HG02642 (cell line): ENCODE measurements at regions not wholly inside any gene's neighbourhood (a gene's known extent, or its start where the extent isn't known, plus 50 kb on each side); places are given as distances from the start of the nearest gene placed in this dataset.
"Not testable (repeated sequence)": the region's sequence is repeated elsewhere in the genome, so short reads cannot be mapped to it uniquely, and the experiment has no call there.

Source experiments
- ATAC-seq: cut with Tn5 transposase; IDR thresholded peaks from one replicate; pipeline ENCODE4 v1.9.1; 2021; ENCODE audit warnings: mild to moderate bottlenecking; ENCODE audit not compliant: unreplicated experiment, poor library complexity

- no peak for ATAC-seq
Measured at GRCh38 chr9:107571148-107571547, 81.6 kb upstream of the KLF4 start.

GRCh38 chr9:107569174-107569573 lies 79.6 kb upstream of the KLF4 start:
- ATAC-seq = no peak

GRCh38 chr9:107568406-107568805 lies 78.8 kb upstream of the KLF4 start:
- ATAC-seq = not testable (repeated sequence)

DNA sequence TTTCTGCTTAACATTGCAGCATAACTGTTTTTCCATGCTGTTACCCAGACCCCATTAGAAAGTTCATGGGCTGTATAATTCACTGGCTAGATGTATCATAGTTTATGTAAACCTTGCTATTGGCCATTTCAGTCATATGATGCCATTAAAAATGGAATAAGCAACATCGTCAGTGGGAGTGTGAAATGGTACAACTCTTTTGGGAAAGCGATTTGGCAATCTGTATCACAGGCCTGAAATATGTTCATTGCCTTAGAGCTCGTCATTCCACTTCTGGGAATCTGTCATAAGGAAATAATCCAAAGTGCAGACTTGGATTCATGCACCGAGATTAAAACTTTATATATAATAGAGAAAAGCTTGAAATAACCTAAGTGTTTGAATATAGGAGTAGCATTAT lies 77.9 kb upstream of the KLF4 start:
- no peak for ATAC-seq

- no peak for ATAC-seq
Measured at GRCh38 chr9:107566611-107567061, 77.1 kb upstream of the KLF4 start.

DNA sequence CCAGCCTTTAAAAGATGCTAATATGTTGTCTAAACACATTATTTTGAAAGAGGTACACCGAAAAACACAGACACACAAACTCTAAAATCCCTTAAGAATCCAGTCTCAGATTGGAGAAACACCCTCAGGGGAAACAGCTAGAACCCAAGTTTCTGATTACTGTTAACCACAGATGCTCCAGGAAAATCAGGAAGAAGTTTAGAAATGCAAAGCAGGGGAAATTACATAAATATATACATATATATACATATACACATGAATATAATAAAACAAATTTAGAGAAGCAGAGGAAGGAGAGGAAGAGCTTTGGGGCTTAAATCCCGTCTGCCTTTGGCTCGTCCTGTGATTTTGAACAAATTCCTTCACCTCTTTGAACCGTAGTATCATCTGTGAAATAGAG lies 73.2 kb upstream of the KLF4 start:
- no peak for ATAC-seq

GRCh38 chr9:107559494-107560086 lies 70.0 kb upstream of the KLF4 start:
- ATAC-seq = no peak

GRCh38 chr9:107557236-107557990 lies 67.8 kb upstream of the KLF4 start:
- no peak for ATAC-seq

GRCh38 chr9:107554636-107555035 lies 65.1 kb upstream of the KLF4 start:
- no peak for ATAC-seq

DNA sequence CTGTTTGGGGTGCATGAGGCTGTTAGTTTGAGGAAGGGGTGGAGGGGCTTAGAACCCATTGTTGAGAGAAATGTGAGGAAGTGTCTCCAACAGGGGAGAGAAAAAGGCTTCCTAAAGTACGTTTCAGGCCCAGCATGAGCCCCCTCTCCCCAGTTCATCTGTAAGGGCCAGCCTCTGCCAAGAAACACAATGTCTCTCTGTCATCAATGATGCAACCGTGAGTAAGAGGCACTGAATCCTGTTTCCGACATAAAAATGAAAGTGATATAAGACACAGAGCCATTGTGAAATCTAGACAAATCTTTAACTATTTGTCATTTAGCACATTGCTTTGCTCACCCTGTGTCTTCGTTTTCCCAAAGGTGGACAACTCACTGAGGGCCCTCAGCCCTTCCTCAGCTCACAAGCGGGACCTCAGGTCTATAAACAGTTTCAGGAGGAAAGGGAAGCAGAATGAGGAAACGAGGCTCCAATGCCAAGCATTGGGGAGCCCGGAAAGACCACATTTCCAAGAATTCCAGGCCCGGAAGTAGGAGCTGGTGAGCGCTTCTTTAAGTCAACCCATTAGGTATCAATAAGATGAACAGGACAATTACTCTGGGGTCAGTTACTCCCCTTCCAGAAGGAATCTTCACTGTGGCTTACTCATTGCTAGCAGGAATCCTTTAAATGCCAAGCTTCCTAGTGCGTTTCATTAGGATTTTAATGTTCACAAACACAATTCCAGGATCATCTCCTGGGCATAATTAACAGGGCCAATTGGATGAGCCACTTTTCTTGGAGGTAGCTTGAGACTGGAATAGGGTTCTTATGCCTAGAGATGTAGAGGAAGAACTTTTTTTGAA lies 59.0 kb upstream of the KLF4 start:
- no peak for ATAC-seq

DNA sequence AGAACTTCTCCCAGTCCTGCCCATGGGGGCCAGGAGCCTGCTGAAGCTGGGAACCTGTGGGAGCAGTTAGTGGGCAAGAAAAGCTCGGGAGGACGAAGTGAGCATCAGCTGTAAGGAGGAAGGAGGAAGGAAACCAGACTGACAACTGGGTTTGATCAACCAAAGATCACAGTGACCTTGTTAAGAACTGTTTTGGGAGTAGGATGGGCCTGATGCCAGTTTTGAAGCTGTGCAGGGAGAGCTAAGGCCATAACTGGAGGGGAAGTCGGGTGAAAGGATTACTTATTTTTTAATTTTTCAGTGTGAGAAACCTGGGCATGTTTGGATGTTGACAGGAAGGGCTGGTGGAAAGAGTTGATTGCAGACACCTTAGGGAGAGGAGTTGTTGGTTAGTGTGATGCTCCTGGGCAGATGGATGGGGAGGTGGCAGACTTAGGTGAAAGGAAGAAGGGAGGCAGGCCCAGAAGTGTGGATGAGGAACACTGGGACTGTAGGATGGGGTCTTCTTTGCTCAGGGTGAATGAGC lies 58.3 kb upstream of the KLF4 start:
- no peak for ATAC-seq

- no peak for ATAC-seq
Measured at GRCh38 chr9:107547303-107547702, 57.7 kb upstream of the KLF4 start.

DNA sequence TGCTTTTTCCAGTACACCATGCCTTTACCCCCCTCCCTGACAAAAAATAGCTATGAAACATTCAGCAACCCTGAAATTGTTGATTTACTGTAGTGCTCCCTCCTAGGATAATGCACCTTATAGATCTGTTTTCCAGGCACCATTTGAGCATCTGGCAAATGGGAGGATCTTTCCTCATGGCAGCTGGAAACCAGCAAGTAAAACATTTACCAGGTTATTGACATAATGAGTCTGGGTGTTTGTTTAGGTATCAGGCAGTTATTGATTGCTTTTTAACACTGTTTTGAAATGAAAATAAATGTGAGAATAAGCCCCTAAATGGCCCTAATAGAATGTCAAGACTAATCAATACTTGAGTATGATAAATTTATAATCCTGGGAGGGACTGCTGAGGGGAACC lies 57.3 kb upstream of the KLF4 start:
- no peak for ATAC-seq

DNA sequence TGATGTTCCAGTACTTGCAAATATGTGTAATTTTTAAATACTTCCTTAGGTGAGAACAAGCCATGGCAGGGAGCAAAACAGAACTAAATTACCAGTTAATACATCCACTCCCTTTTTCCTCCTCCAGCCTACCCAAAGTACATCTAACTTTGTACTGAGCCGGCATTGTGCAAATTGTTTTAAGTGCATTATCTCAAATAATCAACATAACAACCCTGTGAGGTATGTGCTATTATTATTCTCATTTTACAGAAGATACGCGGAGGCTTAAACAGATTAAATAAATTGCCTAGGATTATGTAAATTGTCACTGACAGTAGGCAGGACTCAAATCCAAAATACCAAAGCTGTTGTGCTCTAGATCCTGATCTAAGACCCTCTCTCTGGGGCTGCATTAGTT lies 55.5 kb upstream of the KLF4 start:
- ATAC-seq = no peak

DNA sequence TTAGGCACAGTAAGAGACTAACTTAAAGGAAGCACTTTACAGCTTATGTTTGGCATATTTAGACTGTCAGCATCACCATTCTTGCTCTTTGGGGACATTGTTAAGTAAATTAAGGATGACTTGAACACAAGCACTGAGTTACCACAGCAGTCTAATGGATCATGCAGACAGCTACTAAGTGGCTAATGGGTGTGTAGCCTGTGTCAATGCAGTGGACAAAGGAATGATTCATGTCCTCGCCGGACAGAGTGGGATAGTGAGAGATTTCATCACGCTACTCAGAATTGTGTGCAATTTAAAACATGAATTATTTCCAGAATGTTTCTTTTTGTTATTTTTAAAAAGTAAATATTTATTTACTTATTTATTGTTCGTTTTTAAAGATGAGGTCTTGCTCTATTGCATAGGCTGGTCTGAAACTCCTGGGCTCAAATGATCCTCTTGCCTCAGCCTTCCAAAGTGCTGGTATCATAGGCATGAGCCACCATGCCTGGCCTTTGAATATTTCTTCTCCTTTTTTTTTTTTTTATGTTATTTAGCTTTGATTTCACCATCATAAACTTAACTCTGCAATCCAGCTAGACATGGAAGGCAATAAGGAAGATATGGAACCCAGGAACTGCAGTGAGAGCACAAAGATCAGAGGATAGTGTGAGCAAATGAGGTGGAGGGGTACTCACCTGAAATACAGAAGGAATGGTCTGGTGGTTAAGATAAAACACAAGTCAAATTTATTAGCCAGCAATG lies 53.0 kb upstream of the KLF4 start:
- ATAC-seq = no peak

DNA sequence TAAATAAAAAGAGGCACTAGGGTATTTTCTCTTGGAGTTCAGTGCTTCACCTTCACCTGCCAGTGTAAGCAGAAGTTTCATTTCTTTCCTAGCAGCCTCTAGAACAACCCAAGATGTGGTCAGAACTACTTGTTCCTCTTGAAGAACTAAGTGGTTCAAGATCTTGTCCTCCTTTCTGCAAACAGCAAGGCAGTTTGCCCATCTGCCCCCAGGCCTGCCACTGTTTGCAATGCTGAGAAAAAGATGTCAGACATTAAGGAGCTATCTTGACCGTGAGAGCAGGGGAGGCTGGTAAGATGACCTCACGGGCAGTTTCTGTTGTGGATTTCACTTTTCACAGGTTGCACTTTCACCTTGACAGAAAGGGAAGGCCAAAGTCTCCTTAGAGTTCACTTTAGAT lies 52.0 kb upstream of the KLF4 start:
- ATAC-seq = no peak

GRCh38 chr9:107540164-107540561 lies 50.6 kb upstream of the KLF4 start:
- no peak for ATAC-seq

DNA sequence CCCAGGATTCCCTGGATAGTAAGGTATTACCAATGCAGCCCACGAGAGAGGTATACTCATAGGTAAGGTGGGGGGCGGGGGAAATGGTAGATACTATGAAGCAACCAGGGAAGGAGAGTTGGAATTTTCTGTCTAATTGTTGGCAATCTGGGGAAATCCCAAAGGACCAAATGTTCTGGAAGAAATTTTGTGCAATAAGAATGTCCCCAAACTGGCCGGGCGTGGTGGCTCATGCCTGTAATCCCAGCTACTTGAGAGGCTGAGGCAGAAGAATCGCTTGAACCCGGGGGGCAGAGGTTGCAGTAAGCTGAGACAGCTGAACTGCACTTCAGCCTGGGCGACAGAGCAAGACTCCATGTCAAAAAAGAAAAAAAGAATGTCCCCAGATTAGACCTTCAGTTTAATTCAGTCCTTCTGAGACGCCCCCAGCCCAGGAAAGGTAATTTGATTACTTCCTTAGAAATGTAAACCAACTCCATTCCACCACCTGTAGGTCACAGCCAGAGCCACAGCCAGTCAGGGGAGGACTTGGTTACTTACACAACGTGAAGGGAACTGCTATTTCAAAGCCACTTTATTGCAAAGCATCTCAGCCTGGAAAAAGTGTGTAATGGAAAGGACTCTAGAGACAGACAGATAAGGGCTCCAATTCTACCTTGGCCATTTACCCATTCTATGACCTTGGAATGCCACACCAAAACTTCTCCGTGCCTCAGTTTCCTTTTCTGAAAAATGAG lies 50.0 kb upstream of the KLF4 start:
- ATAC-seq = no peak
